Left ventricle myocardium inferior (tissue), 1 donor: ENCODE measurements at regions not wholly inside any gene's neighbourhood (a gene's known extent, or its start where the extent isn't known, plus 50 kb on each side); places are given as distances from the start of the nearest gene placed in this dataset.

ENCODE experiments used
- DNase-seq: peaks from one replicate; pipeline ENCODE4 v3.0.0-alpha.2; 2020
- H3K27ac ChIP-seq: fragments of 200-600 bp; replicated peaks from 2 replicates; pipeline ENCODE4 v1.8.0; 2021
- H3K27me3 ChIP-seq: fragments of 200-600 bp; 2 replicates; pipeline ENCODE4 v1.8.0; 2021; ENCODE audit warnings: low read depth
- H3K36me3 ChIP-seq: fragments of 200-600 bp; 2 replicates; pipeline ENCODE4 v1.8.0; 2021
- H3K4me1 ChIP-seq: fragments of 200-600 bp; 2 replicates; pipeline ENCODE4 v1.8.0; 2021
- H3K4me3 ChIP-seq: fragments of 200-600 bp; 2 replicates; pipeline ENCODE4 v1.8.0; 2021; ENCODE audit warnings: mild to moderate bottlenecking, moderate library complexity
- H3K9me3 ChIP-seq: fragments of 200-600 bp; replicated peaks from 2 replicates; pipeline ENCODE4 v1.8.0; 2021
- CTCF ChIP-seq: fragments of 200-600 bp; IDR thresholded peaks from 2 replicates; pipeline ENCODE4 v1.8.0; 2021; ENCODE audit warnings: antibody characterized with exemption, mild to moderate bottlenecking, borderline replicate concordance
- intact Hi-C: fragments of 100-400 bp; cut with micrococcal nuclease; formaldehyde crosslinking; loops from one replicate; pipeline ENCODE4 v1.11.0; 2022
- donor health status: DM: no; HTN: yes; CAD: no; lungs with severe emphysema.

DNA sequence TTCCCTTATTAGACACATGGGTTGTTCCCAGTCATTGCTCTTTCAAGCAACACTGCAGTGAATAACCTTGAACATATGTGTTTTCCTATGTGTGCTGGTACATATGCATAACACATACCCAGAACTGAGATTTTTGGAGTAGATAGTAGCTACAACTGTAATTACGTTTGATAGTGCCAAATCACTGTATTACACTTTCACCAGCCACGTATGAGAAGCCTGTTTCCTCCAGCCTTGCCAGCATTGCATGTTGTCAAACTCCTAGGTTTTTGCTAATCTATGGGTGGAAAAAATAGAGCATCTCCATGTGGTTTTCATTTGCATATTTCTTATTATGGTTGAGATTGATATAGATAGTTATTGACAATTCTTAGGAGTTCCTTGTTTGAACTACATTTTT is 56.5 kb upstream of the ACSL3 start:
- peaks cover 27% of the 10 kb centered on the region for H3K4me1 ChIP-seq
- H3K4me3 ChIP-seq: no peak overlapping the region
- DNase-seq: no peak
- no peaks in the 10 kb centered on the region for H3K36me3 ChIP-seq
- no peak for TF ChIP-seq CTCF
- H3K27ac ChIP-seq: no peak overlapping the region
- intact Hi-C loops: no loop called here
- no peaks in the 10 kb centered on the region for H3K9me3 ChIP-seq
- no peaks in the 10 kb centered on the region for H3K27me3 ChIP-seq

GRCh38 chr2:222805591-222806304 is 55.1 kb upstream of the ACSL3 start:
- Histone ChIP-seq H3K9me3 (no peaks in the 10 kb centered on the region), H3K36me3 (no peaks in the 10 kb centered on the region), H3K4me3 (no peak overlapping the region), H3K4me1 (peaks cover 27% of the 10 kb centered on the region), H3K27me3 (no peaks in the 10 kb centered on the region), H3K27ac (peak overlapping the region; percentile 71)
- no peak for DNase-seq
- intact Hi-C loops: no loop called here
- TF ChIP-seq CTCF: no peak

DNA sequence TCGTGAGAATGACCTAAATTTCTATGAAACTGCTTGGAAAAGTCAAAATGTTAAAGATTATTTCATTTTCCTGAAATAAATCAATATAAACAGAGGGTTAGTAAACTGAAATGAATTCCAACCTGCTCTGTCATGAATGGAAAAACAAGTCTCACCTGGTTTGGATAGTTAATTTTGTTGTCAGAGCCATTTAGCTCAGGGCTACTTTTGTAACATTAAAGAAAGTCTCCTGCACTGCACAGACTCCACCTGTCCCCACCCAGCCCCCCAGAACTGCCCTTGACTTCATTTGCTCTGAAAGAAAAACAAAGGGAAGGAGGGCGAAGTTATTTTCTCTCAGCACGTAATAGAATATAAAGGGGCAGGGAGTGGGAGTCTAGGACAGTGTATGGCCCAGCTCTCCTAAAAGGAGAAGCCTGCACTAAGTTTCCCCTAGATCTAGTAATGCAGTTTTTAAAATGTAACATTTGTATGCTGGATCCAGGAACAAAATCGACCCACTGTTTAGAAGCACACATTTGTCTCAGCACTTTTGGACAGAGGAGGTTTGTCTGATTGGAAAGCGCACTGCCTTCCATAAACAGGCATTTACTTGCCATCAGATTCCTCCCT is 54.2 kb upstream of the ACSL3 start:
- H3K36me3 ChIP-seq: no peaks in the 10 kb centered on the region
- no peak for DNase-seq
- intact Hi-C loops: no loop called here
- peaks cover 27% of the 10 kb centered on the region for H3K4me1 ChIP-seq
- no peaks in the 10 kb centered on the region for H3K27me3 ChIP-seq
- peak overlapping the region; percentile 71 for H3K27ac ChIP-seq
- TF ChIP-seq CTCF: no peak
- H3K9me3 ChIP-seq: no peaks in the 10 kb centered on the region
- H3K4me3 ChIP-seq: no peak overlapping the region

DNA sequence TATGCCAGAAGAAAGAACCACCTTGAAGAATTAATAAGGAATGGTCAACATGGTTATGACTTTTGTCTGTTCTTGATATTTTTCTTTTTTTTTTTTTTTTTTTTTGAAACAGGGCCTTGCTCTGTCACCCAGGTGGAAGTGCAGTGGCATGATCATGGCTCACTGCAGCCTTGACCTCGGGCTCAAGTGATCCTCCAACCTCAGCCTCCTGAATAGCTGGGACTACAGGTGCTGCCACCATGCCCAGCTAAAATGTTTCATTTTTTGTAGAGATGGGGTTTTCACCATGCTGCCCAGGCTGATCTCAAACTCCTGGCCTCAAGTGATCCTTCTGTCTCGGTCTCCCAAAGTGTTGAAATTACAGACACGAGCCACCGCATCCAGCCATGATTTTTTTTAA is 53.4 kb upstream of the ACSL3 start:
- TF ChIP-seq CTCF: no peak
- Histone ChIP-seq H3K36me3 (no peaks in the 10 kb centered on the region), H3K27me3 (no peaks in the 10 kb centered on the region), H3K9me3 (no peaks in the 10 kb centered on the region), H3K4me1 (peaks cover 26% of the 10 kb centered on the region), H3K27ac (no peak overlapping the region), H3K4me3 (no peak overlapping the region)
- intact Hi-C loops: no loop called here
- DNase-seq: no peak

GRCh38 chr2:222809582-222809981 is 51.3 kb upstream of the ACSL3 start:
- no peaks in the 10 kb centered on the region for H3K9me3 ChIP-seq
- H3K4me1 ChIP-seq: peaks cover 18% of the 10 kb centered on the region
- no peak overlapping the region for H3K4me3 ChIP-seq
- no peak overlapping the region for H3K27ac ChIP-seq
- no peak for TF ChIP-seq CTCF
- intact Hi-C loops: no loop called here
- no peaks in the 10 kb centered on the region for H3K36me3 ChIP-seq
- no peaks in the 10 kb centered on the region for H3K27me3 ChIP-seq
- no peak for DNase-seq
